GM03348 (cell line): ENCODE measurements at regions not wholly inside any gene's neighbourhood (a gene's known extent, or its start where the extent isn't known, plus 50 kb on each side); places are given as distances from the start of the nearest gene placed in this dataset.
"Not testable (repeated sequence)": the region's sequence is repeated elsewhere in the genome, so short reads cannot be mapped to it uniquely, and the experiment has no call there.

ENCODE experiments used
- DNase-seq: peaks from one replicate; pipeline ENCODE4 v3.0.0; 2012; ENCODE audit warnings: low spot score

GRCh38 chr4:18440527-18441202, 419.1 kb upstream of the LCORL start:
- DNase-seq, result no peak

- DNase-seq, result no peak
These were observed 417.8 kb upstream of the LCORL start for GRCh38 chr4:18439311-18439710.

GRCh38 chr4:18435781-18436180, 414.2 kb upstream of the LCORL start:
- no peak for DNase-seq

GRCh38 chr4:18422685-18423084, 401.1 kb upstream of the LCORL start:
- DNase-seq, result no peak

- DNase-seq, result no peak
These were observed 400.0 kb upstream of the LCORL start for GRCh38 chr4:18421519-18421918.

GRCh38 chr4:18419780-18420179, 398.2 kb upstream of the LCORL start:
- no peak for DNase-seq

- not testable (repeated sequence) for DNase-seq
These were observed 396.8 kb upstream of the LCORL start for GRCh38 chr4:18418195-18418898.

GRCh38 chr4:18417651-18418050, 396.1 kb upstream of the LCORL start:
- not testable (repeated sequence) for DNase-seq

- DNase-seq, result no peak
These were observed 384.7 kb upstream of the LCORL start for GRCh38 chr4:18406264-18406663.

- DNase-seq, result no peak
These were observed 383.5 kb upstream of the LCORL start for GRCh38 chr4:18405054-18405453.

- DNase-seq, result no peak
These were observed 383.1 kb upstream of the LCORL start for GRCh38 chr4:18404642-18405041.

GRCh38 chr4:18403327-18403726, 381.8 kb upstream of the LCORL start:
- no peak for DNase-seq

GRCh38 chr4:18401868-18402267, 380.3 kb upstream of the LCORL start:
- DNase-seq, result no peak

GRCh38 chr4:18401425-18401824, 379.9 kb upstream of the LCORL start:
- DNase-seq, result no peak

- no peak for DNase-seq
These were observed 377.1 kb upstream of the LCORL start for GRCh38 chr4:18398661-18399060.

GRCh38 chr4:18397681-18398390, 376.3 kb upstream of the LCORL start:
- no peak for DNase-seq

- DNase-seq, result no peak
These were observed 373.1 kb upstream of the LCORL start for GRCh38 chr4:18394656-18395055.

- no peak for DNase-seq
These were observed 369.8 kb upstream of the LCORL start for GRCh38 chr4:18391354-18391728.

- peak; percentile 19 for DNase-seq
These were observed 369.2 kb upstream of the LCORL start for GRCh38 chr4:18390655-18391353.

GRCh38 chr4:18389115-18389514, 367.6 kb upstream of the LCORL start:
- no peak for DNase-seq

- DNase-seq, result no peak
These were observed 366.5 kb upstream of the LCORL start for GRCh38 chr4:18388039-18388438.

GRCh38 chr4:18381186-18381585, 359.6 kb upstream of the LCORL start:
- no peak for DNase-seq

GRCh38 chr4:18369561-18369960, 348.0 kb upstream of the LCORL start:
- no peak for DNase-seq
